AG10803 (cell line): ENCODE measurements at regions not wholly inside any gene's neighbourhood (a gene's known extent, or its start where the extent isn't known, plus 50 kb on each side); places are given as distances from the start of the nearest gene placed in this dataset.

Experiments used
- DNase-seq: peaks from one replicate; pipeline ENCODE4 v3.0.0; 2010; ENCODE audit warnings: low read depth
- H3K4me3 ChIP-seq: 2 replicates; pipeline ENCODE4 v1.5.1; 2011; ENCODE audit warnings: mild to moderate bottlenecking, low read length, control low read depth
- TF ChIP-seq, protein P1 (sequence below): conservative IDR thresholded peaks from 2 replicates; pipeline ENCODE4 v1.5.1; 2011; ENCODE audit warnings: mild to moderate bottlenecking, low read length, control low read depth, inconsistent platforms

DNA sequence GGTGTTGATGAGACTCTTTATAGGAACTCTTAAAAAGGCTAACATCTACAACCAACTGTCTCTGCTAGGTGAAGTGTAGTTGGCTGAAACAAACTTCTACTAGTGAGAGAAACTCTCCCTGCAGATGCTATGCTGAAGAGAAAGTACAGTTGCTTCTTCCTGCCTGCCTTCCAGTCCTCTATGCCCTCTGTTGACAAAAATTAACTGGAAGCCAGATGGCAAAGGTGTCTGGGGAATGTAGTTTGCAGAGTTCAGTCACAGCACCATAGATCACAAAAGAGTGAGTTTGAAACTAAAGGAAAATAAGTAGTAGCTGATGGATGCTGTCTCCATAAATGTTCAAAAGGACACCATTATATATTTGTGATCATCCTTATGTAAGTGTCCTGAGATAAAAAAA is 958.8 kb upstream of the NRXN1 start:
- no peak for DNase-seq
- H3K4me3 ChIP-seq, result no peak overlapping the region

GRCh38 chr2:51986101-51986500 is 954.2 kb upstream of the NRXN1 start:
- TF ChIP-seq, protein P1, sequence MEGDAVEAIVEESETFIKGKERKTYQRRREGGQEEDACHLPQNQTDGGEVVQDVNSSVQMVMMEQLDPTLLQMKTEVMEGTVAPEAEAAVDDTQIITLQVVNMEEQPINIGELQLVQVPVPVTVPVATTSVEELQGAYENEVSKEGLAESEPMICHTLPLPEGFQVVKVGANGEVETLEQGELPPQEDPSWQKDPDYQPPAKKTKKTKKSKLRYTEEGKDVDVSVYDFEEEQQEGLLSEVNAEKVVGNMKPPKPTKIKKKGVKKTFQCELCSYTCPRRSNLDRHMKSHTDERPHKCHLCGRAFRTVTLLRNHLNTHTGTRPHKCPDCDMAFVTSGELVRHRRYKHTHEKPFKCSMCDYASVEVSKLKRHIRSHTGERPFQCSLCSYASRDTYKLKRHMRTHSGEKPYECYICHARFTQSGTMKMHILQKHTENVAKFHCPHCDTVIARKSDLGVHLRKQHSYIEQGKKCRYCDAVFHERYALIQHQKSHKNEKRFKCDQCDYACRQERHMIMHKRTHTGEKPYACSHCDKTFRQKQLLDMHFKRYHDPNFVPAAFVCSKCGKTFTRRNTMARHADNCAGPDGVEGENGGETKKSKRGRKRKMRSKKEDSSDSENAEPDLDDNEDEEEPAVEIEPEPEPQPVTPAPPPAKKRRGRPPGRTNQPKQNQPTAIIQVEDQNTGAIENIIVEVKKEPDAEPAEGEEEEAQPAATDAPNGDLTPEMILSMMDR, result no peak
- no peak overlapping the region for H3K4me3 ChIP-seq
- DNase-seq, result no peak

More for the DNA sequence above, 958.8 kb upstream of the NRXN1 start:
- TF ChIP-seq, protein P1, result no peak

DNA sequence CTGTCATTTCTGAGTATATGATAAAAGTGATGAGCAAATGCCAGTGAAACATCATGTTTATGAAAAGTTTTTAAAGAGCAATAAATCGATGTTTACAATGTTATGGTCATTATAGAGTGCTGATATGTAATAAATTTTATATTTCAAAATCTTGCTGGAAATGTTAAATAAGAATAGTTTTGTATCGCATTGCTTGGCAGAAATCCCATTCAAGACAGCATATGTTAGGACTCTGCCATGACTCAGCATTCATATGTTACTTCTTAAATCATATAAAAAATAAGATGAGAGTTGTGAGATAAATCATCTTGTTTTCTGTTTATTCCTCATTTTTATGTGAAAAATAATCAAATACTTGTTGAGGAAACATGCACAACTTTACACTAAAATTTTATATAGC is 949.9 kb upstream of the NRXN1 start:
- peak; percentile 12 for DNase-seq
- TF ChIP-seq, protein P1, result no peak
- no peak overlapping the region for H3K4me3 ChIP-seq

GRCh38 chr2:51976623-51977022 is 944.7 kb upstream of the NRXN1 start:
- TF ChIP-seq, protein P1, result no peak
- H3K4me3 ChIP-seq, result no peak overlapping the region
- no peak for DNase-seq

DNA sequence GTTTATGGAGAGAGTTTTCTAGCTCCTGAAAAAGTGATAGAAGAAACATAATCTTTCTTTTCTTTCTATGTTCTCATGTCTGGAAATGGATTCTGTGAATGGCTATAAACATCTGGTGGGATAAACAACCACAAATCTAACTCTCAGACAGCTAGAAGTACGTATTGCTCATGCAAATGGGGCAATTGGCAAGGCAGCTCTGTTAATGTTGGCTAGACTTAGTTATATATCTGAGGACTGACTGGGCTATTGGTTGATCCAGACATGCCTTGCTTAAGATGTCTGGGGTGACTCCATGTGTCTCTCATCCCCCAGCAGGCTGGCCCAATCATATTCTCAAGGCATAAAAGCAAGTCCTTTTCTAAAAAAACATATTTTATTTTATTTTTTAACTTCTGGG is 939.2 kb upstream of the NRXN1 start:
- TF ChIP-seq, protein P1, result no peak
- no peak overlapping the region for H3K4me3 ChIP-seq
- peak; percentile 46 for DNase-seq

GRCh38 chr2:51969347-51969746 is 937.4 kb upstream of the NRXN1 start:
- TF ChIP-seq, protein P1, result no peak
- DNase-seq, result no peak
- H3K4me3 ChIP-seq, result no peak overlapping the region

DNA sequence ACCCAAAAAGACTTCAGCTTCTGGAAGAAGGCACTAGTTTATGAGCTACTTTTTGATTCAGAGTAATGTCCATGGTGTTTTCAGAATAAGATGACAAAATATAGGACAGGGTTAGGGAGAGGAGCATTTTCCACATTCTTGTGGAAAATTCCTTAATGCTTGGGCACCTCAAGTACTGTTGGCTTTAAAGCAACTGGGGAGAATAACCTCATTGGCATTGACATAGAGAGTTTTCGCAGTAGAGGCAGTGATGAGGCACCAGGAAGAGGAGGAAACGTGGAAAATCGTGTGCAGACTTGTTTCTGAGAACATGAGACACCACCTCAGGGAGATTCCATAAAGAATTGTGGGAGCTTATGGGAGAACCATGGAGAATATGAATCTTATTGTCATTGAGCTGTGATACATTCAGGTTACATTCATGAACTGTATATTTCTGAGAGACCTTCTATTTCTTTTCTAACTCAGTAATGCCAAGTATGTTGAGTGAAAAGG is 929.0 kb upstream of the NRXN1 start:
- peak; percentile 39 for DNase-seq
- no peak overlapping the region for H3K4me3 ChIP-seq
- TF ChIP-seq, protein P1, result no peak
